HG03159 (cell line): ENCODE measurements at regions not wholly inside any gene's neighbourhood (a gene's known extent, or its start where the extent isn't known, plus 50 kb on each side); places are given as distances from the start of the nearest gene placed in this dataset.
"Not testable (repeated sequence)": the region's sequence is repeated elsewhere in the genome, so short reads cannot be mapped to it uniquely, and the experiment has no call there.

ENCODE experiments used
- ATAC-seq: cut with Tn5 transposase; IDR thresholded peaks from one replicate; pipeline ENCODE4 v1.9.1; 2021; ENCODE audit warnings: mild to moderate bottlenecking, moderate library complexity; ENCODE audit not compliant: unreplicated experiment

DNA sequence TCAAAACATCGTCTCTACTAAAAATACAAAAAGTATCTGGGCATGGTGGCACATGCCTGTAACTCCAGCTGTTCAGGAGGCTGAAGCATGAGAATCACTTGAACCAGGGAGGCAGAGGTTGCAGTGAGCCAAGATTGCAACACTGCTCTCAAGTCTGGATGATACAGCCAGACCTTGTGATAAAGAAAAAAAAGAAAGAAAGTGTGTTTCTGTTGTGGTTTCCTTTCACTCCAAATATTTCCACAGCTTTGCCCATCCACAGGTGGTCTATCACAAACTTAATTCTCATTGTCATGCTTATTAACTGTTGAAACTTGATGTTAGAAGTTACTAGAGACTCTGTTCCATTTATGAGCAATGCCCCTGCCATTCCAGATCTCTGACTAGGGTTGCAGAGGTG, 316.0 kb upstream of the SEMA3C start:
- ATAC-seq = no peak

DNA sequence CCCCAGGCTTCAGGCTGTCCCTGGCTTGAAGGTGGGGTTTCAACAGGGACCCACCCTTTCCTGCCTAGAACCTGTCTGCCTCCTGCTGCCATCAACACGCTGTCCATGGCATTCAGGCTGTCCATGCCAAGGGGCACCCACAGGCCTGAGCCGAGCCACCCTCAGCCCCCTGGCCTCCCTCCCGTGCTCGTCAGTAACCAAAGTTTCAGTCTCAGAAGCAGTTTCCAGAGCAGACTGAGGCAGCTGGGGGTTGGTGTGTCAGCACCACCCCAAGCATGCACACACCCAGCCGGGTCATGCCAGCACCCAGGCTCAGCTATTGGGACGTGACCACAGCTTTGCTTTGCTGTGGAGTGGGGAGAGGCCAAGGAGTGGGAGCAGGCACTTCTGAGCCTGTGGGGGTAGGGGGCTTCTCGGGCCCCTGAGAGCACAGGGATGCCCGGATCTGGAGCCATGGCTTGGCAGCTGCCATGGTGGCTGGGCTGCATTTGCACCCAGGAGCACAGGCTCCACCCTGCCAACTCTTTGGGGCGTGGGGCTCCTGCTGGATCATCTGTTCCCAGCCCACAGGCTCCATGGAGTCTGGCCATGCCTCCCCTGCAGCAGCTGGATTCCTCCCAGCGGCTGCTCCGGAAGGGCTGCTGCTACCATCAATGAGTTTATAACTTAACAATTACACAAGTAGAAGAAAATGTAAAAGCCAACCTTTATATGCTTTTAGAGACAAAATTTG, 314.5 kb upstream of the SEMA3C start:
- no peak for ATAC-seq

DNA sequence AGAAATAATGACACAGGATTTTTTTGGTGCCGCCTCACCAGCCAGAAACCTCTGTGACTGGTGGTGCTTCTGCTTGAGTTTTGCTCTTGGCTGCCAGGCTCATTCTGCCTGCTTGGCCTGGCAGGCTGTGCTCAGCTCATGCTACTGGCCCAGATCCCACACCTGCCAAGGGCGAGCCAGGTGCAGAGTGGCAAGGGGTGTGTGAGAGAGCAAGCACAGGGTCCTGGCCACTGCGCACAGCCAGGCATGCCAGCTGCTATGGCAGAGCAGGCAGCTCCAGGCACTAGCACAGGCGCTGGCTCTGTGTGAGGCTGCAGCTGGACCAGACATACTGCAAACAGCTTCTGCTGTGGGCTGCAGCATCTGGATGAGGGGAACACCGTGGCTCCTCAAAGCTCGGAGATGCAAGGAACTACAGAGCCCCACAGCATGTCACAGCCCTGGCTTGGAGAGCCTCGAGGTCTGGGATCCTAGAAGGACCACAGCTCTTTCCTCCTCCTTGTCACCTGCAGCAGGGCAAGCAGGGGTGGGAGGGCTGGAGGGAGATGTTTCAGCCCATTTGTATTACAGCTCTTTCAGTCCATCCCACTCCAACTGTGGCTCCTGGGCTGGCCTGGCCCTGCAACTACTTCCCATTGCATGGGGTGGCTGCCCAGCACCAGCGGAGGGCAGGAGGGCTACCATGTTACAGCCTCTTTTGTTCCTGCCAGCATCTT, 313.4 kb upstream of the SEMA3C start:
- no peak for ATAC-seq

DNA sequence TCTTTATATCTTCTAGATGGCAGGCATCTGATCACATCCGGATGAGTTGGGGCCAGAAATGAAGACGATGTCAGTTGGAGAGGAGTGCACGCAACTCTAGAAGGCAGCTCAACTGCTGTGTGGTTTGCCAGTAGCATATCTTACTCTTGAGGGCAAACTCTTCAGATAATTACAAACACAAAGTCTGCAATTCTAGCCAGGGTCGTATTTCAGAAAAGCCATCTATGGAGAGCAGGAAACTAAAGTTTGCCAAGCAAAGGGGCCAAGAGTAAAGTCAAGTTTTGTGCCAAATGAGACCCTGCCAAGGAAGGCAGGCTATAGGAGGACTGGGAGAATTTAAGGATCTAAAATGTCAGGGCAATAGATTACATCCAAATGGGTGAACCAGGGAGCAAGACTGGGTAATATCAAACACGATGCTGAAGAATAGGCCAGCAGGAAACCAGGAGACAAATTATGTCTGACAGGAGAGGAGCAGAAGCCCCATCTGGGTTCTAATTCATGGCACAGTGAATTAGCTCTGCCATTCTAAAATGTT, 312.5 kb upstream of the SEMA3C start:
- no peak for ATAC-seq

DNA sequence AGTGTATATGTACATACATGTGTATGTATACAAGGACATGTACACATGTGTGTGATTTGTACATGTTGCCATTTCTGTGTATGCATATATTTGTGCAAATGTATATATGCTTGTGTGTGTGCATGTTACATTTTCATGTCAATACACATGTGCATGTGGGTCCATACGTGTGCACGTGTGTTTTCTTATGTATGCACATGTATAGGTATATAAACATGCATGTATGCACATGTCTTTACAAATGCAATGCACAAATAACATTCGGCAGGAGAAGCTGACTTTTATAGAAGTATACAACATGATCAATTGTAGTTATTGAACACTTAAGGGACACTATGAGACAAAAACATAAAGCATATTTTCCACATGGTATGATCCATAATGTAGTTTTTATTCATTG, 307.4 kb upstream of the SEMA3C start:
- ATAC-seq = no peak

DNA sequence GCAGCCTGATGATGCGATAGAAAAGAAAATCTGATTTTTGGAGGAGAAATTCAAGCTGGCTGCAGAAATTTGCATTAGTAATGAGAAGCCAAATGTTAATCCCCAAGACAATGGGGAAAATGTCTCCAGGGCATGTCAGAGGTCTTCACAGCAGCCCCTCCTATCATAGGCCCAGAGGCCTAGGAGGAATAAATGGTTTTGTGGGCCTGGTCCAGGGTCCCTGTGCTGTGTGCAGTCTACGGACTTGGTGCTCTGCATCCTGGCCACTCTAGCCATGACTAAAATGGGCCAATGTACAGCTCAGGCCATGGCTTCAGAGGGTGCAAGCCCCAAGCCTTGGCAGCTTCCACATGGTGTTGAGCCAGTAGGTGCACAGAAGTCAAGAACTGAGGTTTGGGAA, 303.8 kb upstream of the SEMA3C start:
- ATAC-seq = not testable (repeated sequence)

DNA sequence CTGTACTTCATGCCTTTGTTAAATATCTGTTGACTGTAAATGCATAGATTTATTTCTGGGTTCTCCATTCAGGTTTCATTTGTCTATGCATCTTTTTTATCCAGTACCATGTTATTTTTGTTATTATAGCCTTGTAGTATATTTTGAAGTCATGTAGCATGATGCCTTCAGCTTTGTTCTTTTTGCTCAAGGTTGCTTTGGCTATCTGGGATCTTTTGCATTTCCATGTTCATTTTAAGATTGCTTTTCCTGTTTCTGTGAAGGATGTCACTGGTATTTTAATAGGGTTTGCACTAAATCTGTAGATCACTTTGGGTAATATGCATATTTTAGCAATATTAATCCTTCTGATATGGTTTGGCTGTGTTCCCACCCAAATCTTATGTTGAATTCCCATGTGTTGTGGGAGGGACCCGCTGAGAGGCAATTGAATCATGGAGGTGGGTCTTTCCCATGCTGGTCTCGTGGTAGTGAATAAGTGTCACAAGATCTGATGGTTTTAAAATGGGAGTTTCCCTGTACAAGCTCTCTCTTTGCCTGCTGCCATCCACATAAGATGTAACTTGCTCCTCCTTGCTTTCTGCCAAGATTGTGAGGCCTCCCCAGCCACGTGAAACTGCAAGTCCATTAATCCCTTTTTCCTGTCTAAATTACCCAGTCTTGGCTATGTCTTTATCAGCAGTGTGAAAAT, 302.8 kb upstream of the SEMA3C start:
- ATAC-seq = no peak

DNA sequence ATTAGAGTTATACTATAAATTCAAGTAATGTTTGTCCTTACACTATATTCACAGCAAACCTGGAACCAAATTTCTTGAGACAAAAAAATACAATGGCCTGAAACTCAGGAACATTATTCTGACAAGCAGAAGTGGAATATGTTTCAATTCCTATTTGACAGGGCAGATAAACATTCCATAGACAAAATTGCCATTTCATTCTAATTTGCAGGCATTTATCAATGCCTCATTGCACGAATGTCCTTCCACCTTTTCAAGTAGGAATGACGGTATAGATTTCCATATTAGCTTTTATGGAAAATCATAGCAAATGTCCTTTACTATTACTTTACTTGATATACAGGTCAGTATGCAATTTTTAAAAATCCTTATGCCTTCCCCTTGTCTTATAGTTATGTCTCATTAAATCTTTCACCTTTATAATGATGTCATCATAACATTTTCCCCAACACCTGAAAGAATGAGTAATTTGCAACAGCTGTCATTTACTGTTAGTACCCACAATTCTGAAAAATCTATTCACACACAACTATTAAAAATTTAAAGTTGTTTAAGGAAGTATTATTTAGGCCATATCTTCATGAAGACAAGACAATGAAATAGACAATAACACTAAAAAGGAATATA, 299.7 kb upstream of the SEMA3C start:
- ATAC-seq = no peak

DNA sequence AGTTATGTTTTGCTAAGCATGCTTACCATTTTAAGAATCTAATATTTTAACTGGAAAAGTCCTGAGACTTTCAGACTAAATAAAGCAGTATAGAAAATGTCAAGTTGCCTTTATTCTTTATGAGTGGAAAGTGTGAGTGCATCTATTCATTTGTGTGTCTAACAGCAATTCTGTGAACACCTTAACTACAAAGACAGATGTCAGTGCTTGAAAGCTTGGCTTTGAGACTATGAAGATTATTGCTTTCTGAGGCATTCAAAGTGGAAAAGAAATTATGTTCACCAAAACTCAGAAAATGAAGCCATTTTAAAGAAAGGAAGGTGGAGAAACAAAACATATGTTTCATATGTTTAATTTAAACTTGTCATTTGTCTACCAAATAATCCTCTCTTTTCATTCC, 294.5 kb upstream of the SEMA3C start:
- ATAC-seq = no peak

DNA sequence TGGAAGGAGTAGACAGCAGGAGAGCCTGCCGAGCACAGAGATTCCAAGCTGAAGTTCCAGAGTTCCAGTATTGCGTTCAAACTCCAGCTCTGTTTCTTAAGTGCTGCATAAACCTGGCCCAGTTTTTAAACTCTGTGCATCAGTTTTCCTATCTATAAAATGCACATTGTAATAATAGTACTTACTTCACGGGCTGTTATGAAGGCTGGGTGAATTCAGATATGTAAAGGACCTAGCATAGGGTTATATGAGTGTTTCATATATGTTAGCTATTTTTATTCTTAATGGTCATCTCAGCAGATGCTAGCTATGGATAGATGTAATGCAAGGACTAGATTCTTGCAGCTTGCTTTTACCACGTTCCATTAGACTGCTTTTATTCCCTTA, 293.1 kb upstream of the SEMA3C start:
- ATAC-seq = no peak

DNA sequence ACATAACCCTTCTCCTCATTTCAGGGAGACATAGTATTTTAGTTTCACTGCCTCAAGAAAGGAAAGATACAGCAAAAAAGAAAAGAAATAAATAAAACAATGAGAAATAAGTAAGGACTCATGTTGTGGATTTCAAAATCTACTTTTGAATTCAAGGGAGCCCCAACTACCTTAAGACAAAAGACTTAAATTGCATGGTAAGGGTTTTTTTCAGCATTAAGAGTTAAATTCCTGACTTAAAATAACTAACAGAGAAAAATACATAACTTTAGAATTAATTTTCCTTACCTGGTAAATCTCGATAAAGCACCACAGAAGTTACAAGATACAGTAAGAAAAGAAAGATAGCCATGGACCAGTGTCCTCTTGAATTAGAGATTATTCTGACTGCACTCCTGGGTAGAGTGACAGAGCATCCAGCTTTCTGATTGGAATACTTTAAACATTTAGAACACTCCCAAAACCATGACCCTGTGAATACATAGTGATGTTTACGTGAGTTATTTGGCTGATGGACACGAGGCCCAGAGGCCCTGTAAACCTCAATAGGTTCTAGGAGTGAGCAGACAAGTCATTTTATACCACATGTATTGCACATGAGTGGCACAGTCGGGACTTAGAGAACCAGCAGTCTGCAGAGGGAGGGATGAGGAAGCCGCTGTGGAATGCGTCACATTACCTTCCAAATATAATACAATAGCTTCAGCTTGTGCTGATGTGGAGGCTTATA, 292.5 kb upstream of the SEMA3C start:
- no peak for ATAC-seq

DNA sequence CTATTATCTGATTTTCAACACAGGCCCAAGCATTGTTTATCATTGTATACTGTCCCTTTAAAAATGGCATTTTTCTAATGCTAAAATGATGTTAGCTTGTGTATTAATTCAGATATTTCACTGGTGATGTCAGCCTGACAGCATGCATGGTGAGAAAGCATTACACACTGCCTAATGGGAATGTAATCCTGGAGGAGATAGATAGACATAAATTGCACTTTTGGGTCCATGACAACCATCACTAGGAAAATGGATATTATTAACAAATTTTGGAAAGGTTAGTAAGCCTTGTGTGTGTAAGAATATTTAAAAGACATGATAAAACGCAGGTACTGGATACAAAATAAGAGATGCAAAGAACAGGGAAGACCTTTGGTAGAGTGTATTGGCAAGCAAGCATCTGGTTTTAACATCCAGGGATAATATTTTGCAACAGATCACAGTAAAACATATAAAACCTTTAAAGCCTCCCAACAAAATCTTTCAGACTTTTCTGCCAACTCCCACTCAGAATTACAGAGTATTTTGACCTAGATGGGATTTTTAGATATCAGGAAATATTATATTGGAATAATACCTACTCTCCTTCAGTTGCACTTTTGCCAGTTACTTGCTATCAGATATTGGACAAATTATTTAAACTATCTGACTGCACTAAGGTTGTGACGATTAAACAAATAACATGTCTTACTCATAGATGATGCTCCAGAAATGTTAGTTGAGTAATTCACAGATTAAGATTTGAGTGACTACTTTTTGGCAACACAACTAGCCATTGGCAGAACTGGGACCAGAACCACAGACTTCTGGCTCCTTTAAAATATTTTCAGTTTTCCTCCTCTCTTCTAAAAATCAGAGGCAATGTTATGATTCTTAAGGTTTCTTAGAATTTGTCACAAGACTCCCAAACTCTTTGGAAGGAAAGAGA, 291.6 kb upstream of the SEMA3C start:
- no peak for ATAC-seq

DNA sequence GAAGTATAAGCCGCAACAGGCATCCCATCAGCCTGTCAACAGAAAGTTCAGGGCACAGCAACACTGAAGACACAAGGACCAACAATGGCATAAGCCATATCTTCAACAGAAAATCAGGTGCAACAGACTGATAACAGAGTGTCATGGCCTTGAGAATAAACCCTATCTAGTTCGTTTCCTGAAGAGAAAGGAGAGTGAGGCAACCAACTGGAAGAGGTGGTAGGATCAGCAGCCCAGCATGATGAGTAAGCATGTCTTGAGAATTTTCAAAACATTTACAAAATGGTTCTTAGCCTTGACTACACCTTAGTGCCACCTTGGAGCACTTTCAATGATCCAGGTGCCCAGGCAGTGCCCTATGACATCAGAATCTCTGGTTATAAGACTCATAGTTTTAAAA, 290.2 kb upstream of the SEMA3C start:
- no peak for ATAC-seq

DNA sequence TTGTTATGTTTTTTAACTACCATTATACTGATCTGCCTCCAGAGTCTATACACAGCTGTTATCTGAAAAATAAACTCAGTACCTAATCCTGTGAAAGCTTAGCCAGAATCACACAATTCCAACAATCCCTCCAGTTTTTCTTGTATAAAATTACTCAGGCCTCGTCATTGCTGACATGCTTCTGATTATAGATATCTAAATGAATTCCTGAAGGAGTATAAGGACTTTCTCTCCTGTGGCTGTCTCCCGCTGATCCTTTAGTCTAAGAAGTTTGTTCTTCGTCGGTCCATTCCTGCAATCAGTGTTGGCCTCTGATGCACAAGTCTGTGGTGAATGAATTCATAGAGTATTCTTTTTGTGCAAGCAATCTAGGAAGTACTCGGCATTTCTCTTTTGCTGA, 288.9 kb upstream of the SEMA3C start:
- ATAC-seq = no peak

DNA sequence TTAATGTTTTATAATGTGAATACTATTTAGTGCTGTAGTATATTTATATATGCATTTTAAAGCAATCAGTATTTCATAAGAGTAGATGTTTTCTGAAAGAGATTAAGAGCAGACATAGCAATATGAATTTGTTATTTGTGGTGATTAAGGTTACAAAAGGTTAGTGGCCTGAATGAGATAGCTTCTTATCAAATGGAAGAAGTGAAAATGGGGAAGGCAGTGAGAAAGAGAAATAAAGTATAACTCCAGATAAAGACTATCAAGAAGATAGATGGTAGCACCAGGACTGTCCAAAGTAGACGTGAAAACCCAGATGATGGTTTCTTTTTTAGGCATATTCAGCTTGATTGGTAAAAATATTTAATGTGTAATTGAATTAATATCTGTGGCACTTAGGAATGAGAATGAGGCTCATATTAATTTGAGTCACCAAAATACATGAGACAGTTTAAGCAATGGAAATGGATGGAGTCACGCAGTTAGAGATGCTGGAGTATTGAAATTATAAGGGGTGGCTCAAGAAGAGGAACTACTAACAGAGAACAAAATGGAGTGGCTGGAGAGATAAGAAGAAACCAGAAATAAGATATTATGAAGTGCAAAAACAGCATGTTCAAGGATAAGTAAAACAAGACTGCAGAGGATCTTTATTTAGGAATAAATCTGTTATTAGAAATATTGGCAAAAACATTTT, 288.0 kb upstream of the SEMA3C start:
- no peak for ATAC-seq

DNA sequence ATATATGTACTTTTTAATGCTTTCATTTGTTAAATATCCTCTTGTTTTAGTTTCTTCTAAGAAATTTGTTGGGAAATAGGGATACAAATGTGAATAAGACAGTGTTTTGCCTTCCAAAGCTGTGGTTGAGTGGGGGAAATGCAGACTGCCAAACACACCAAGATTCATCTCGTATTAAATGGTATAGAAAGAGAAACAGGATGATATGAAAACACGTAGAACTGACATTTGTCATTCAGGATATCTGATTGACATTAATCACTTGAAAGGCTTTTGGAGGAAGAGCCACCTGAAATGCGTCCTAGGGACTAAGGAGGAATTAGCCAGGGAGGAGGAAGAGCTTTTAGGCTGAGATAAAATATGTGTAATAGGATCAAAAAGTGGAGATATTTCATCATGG, 287.4 kb upstream of the SEMA3C start:
- no peak for ATAC-seq

DNA sequence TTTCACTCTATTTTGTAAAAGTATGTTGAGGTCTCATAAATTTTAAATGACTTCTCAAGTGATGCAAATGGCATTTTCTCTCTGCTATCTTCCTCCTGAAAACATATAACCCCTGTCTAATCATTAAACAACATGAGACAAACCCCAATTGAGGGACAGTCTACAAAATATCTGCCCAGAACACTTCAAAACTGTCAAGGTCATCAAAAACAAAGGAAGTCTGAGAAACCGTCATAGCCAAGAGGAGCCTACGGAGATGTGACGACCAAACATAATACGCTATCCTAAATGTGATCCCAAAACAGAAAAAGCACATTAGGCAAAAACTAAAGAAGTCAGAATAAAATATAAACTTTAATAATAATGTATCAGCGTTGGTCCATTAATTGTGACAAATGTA, 282.3 kb upstream of the SEMA3C start:
- no peak for ATAC-seq

DNA sequence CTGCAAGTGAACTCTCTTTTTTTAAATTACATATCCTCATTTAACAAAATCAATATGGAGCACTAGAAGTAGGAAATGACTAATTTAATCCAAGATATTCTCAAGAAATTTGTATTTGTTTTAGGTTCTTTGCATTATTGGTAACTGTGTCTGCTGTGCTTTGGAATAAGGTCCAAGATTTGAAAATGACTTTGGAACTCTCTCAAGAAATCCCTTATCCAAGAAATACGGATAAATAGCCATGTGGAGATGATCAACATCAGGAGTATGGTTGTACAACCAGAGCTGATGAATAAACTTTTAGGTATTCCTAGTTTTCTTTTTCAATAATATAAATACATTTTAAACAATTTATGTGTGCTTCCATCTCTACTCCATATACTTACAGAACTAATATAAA, 279.9 kb upstream of the SEMA3C start:
- ATAC-seq = no peak

DNA sequence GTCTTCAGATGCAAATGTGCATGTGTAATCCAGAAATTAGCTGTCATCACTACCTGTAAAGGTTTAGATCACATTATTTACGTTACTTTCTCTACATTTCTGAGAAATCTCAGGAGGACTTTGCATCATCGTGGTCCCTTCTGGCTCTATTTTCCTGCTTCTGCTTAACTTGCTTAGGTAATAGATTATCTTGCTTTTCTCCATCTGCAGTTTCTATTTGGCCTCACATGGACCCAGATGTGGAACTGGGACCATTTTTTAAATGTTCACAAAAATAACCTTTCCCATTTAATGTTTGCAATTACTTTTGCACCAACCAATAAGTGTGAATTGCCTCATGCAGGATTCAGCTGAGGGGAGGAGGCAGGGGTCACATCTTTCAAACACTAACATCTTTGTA, 278.4 kb upstream of the SEMA3C start:
- ATAC-seq = no peak
